GM11168 (cell line): ENCODE measurements at regions not wholly inside any gene's neighbourhood (a gene's known extent, or its start where the extent isn't known, plus 50 kb on each side); places are given as distances from the start of the nearest gene placed in this dataset.

ENCODE experiments used
- in situ Hi-C: fragments of 300-500 bp; cut with MboI; formaldehyde crosslinking; loops from one replicate; pipeline ENCODE4 v1.12.0; 2022; ENCODE audit warnings: low sequenced_read_pairs; ENCODE audit not compliant: unreplicated experiment

GRCh38 chr5:4230786-4231641, 635.4 kb downstream of the IRX1 start:
- in situ Hi-C loops, result no loop called here

GRCh38 chr5:4232084-4232483, 636.5 kb downstream of the IRX1 start:
- in situ Hi-C loops, result no loop called here

GRCh38 chr5:4233671-4234070, 638.0 kb downstream of the IRX1 start:
- in situ Hi-C loops, result no loop called here

- in situ Hi-C loops, result no loop called here
These were observed 648.0 kb downstream of the IRX1 start for GRCh38 chr5:4243479-4244264.

- in situ Hi-C loops, result no loop called here
These were observed 648.7 kb downstream of the IRX1 start for GRCh38 chr5:4244306-4244705.

- in situ Hi-C loops, result no loop called here
These were observed 649.4 kb downstream of the IRX1 start for GRCh38 chr5:4245076-4245475.

GRCh38 chr5:4245511-4245910, 649.9 kb downstream of the IRX1 start:
- in situ Hi-C loops, result no loop called here

- in situ Hi-C loops, result no loop called here
These were observed 650.8 kb downstream of the IRX1 start for GRCh38 chr5:4246447-4246846.

- in situ Hi-C loops, result no loop called here
These were observed 654.6 kb downstream of the IRX1 start for GRCh38 chr5:4250254-4250653.

- in situ Hi-C loops, result no loop called here
These were observed 656.8 kb downstream of the IRX1 start for GRCh38 chr5:4252385-4252784.

GRCh38 chr5:4254736-4255135, 659.1 kb downstream of the IRX1 start:
- in situ Hi-C loops, result no loop called here

- in situ Hi-C loops, result no loop called here
These were observed 659.8 kb downstream of the IRX1 start for GRCh38 chr5:4255441-4255840.

GRCh38 chr5:4258170-4258569, 662.5 kb downstream of the IRX1 start:
- in situ Hi-C loops, result no loop called here

- in situ Hi-C loops, result no loop called here
These were observed 675.6 kb downstream of the IRX1 start for GRCh38 chr5:4271193-4271592.

- in situ Hi-C loops, result no loop called here
These were observed 679.6 kb downstream of the IRX1 start for GRCh38 chr5:4275232-4275631.

- in situ Hi-C loops, result no loop called here
These were observed 699.2 kb downstream of the IRX1 start for GRCh38 chr5:4294878-4295277.

GRCh38 chr5:4295663-4296339, 700.2 kb downstream of the IRX1 start:
- in situ Hi-C loops, result no loop called here

GRCh38 chr5:4306057-4306456, 710.4 kb downstream of the IRX1 start:
- in situ Hi-C loops, result no loop called here

GRCh38 chr5:4309026-4309425, 713.4 kb downstream of the IRX1 start:
- in situ Hi-C loops, result no loop called here

GRCh38 chr5:4313138-4313537, 717.5 kb downstream of the IRX1 start:
- in situ Hi-C loops, result no loop called here
